NCI-H69 (cell line): ENCODE measurements at regions not wholly inside any gene's neighbourhood (a gene's known extent, or its start where the extent isn't known, plus 50 kb on each side); places are given as distances from the start of the nearest gene placed in this dataset.
"Not testable (repeated sequence)": the region's sequence is repeated elsewhere in the genome, so short reads cannot be mapped to it uniquely, and the experiment has no call there.

ENCODE experiments used
- DNase-seq: peaks from one replicate; lab custom pipeline; 2025; lab: John Stamatoyannopoulos, UW

DNA sequence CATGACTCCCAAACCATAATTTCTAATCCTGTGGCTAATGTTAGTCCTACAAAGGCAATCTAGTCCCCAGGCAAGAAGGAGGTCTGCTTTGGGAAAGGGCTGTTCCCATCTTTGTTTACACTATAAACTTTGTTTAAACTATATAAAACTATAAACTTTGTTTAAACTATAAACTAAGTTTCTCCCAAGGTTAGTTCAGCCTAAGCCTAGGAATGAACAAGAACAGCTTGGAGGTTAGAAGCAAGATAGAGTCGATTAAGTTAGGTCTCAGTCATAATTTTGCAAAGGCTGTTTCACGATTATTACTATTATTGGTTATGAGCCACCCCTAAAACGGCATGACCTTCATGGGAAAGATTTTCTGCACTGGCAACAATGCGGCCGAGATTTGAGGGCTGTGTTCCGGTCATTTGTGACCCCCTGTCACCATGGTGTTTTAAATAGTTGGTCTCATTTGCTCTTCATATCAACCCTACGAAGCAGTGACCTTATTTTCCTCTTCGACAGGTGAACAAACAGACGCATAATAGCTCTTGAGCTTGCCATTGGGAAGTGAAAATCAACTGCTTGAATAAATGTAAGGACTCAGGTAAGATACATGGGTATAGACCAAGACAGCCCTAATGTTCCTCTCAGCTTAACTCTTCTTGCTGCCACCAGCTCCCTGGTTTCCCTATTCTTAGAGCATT is 322.6 kb upstream of the TMEM132C start:
- DNase-seq = no peak

DNA sequence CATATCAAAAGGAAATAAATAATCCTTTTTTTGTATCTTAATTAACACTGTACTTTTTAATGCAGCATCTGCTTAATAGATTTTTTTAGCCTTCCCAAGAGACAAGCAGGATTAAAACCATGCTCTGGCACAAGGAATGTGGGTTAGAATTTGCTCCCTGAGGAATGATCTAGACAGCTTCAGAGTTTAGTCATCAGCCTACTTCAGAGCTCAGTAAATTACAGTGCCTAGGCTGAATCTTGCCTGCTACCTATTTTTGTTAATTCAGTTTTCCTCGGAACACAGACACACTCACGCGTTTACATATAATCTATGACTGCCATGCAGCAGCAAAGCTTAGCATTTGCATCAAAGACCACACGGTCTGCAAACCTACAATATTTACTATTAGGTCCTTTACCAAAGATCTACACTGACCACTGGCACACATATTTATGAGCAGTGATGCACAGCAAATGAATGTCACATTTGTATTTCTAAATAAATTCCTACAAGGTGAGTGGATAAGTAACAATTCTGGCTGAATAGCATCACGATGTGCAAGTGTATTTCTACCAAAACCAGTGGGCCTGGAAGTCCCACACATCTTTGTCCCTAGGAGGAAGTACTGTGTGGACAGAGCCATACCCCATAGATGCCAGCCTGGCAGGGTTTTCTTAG is 309.8 kb upstream of the TMEM132C start:
- DNase-seq = no peak

DNA sequence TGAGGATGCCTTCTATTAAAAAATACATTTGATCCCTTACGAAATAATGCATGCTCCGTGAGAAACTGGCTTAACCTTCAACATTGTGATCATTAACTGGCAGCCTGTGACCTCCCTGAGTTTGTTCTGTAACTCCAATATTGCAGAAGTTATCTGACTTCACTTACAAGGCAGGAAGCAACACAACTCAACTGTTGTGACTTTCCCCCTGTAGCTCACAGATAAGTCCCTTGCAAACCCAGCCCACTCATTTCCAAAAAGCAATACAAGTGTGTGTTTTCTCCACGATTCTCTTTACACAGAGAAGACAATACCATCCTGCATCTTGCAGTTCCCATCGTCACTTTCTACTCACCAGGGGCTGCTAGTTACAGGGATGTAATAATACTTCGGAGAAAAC is 304.7 kb upstream of the TMEM132C start:
- DNase-seq = no peak

DNA sequence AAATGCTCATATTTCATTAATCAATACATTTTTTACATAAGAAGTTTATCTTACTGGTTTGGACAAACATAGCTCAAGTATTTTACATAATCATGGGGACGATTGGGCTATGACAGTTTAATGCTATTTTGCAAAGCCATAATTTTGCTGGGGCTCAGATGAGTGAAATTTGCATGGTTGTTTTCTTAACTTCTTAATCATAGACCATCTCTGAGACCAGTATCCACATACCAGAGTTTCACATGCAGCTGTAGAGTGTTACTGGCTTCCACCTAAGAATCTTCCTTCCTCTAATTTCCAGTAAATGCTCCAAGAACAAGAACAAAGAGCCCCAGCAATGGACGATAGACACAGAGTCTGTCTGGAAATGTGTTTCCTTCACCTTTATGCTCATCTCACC is 303.0 kb upstream of the TMEM132C start:
- DNase-seq = no peak

DNA sequence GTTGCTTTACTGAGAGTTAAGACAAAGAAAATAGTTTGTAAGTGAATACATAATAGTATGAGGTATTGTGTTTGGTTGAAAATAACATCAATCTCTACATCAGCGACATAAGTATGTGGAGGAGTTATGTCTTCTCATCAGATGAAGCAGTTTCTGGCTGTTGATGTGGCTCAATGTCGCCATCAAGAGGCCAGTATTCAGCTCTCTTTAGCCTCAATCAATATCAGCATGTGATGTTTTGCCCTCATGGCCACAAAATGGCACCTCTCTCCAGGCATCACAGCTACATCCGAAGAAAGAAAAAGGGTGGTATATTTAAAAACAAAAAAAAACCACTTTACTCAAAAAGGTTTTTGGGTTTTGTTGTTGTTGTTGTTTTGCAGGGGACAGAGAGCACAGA is 302.3 kb upstream of the TMEM132C start:
- no peak for DNase-seq

DNA sequence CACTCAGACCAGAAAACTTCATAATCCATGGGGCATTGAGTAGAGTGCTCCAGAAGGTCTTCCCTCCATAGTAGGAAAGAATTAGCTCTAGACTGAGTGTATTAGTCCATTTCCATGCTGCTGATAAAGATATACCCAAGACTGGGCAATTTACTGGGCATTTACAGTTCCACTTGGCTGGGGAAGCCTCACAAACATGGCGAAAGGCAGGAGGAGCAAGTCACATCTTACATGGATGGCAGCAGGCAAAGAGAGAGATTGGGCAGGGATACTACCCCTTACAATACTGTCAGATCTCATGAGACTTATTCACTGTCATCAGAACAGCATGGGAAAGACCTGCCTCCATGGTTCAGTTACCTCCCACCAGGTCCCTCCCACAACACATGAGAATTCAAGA is 300.6 kb upstream of the TMEM132C start:
- no peak for DNase-seq

DNA sequence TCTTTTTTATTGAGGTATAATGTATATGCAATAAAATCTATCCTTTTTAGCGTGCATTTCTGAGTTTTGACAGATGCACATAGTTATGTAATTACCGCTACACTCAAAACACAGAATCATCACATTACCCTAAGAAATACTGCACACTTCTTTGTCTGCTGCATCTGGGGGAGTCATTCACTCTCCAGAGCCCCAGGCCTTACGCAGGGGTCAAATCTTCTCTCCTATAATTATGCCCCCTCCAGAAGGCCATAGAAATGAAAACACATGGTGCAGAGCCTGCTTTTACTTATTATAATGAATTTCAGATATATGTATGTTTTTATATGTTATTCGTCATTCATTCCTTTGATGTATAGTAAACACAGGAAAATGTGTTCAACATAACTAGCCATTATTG is 296.5 kb upstream of the TMEM132C start:
- no peak for DNase-seq

DNA sequence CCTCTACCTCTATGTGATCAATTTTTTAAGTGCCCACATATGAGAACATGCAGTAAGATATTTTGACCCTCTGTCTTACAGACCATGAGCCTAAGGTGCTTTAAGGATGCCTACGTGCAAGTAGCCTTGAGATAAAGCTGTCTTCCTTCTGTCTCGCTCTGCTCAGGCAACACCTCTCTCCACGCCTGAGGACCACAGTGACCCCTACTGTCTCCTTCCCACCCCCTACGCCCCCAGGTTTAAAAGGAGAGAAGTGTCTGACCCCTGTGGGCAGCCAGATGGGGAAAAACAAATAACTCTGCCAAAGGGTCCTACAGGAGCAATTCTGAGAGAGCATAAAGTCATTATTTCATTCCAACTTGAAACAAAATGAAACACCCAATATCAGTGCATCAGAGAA is 286.4 kb upstream of the TMEM132C start:
- DNase-seq = no peak

DNA sequence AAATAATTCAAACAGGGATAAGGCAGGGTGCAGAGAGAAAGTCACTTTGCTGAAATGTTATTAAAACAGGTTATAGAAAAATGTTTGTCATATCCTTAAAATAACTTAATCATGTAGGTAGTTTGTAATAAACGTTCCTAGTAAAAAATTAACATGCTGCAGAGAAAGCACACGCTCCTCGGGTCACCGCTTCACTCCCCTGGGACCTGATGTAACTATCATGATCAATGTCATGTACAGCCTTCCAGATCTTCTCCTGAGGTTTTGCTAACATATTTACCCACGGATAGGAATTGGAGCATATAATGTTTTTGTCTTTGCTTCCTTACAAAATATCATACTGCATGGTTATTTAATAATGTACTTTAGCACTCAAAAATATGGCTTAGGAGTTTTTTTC is 285.1 kb upstream of the TMEM132C start:
- DNase-seq = no peak

DNA sequence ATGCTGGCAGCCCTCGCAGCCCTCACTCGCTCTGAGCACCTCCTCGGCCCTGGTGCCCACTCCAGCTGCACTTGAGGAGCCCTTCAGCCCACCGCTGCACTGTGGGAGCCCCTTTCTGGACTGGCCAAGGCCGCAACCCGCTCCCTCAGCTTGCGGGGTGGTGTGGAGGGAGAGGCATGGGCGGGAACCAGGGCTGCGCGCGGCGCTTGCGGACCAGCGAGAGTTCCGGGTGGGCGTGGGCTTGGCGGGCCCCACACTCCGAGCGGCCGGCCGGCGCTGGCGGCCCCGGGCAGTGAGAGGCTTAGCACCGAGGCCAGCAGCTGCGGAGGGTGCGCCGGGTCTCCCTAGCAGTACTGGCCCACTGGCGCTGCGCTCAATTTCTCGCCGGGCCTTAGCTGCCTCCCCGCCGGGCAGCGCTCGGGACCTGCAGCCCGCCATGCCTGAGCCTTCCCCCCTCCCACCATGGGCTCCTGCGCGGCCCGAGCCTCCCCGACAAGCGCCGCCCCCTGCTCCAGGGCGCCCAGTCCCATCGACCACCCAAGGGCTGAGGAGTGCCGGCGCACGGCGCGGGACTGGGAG is 283.7 kb upstream of the TMEM132C start:
- DNase-seq = not testable (repeated sequence)

DNA sequence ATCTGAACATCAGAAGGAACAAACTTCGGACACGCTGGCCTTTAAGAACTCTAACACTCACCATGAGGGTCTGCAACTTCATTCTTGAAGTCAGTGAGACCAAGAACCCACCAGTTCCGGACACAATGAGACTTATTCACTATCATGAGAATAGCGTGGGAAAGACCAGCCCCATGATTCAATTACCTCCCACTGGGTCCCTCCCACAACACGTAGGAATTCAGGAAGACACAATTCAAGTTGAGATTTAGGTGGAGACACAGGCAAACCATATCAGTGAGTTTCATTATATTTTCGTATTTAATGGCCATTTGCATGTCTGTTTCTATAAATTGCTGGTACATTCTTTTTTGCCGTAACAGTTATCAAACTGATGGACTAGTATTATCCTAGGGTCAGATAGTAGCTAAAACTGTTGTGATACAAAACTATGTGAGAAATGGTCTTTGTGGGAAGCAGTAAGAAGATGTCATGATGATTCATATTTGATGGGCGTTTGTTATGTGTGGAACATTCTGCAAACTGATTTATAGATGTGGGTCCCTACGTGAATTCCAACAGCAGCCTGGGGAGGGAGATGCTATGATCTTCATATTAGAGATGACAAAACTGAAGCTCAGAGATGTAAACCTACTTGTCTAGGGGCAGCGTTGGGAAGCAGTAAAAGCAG is 282.4 kb upstream of the TMEM132C start:
- no peak for DNase-seq

DNA sequence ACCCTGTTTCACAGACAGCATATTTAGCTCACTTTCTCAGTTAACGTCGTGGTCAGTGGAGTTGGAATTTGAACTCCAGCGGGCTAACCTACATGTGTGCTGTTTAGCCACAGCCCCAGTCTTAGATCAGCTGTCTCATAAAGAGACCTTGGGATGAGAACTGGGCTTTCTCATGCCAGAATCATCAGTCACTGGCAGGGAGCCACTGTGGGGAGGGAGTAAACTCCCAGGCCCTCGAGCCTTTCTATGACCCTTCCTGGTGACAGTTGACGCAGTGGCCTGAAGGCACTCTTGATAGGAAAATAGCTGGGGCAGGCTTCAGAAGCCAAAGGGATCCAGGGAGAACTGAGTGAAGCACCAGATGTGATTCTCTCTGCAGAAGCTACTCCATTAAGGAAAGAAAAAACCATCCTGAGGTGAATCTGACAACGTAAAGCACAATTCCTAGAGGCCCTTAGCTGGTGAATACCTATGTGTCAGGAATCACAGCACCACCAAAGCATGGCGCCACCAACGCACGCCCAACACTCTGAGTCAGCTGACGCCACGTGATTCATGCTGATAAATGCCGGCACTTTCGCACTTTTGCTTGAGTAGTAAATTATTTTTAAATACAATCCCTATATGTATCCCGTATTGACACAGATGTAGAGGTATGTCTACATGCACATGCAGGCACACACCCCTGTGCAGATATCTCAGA is 279.6 kb upstream of the TMEM132C start:
- DNase-seq = no peak

DNA sequence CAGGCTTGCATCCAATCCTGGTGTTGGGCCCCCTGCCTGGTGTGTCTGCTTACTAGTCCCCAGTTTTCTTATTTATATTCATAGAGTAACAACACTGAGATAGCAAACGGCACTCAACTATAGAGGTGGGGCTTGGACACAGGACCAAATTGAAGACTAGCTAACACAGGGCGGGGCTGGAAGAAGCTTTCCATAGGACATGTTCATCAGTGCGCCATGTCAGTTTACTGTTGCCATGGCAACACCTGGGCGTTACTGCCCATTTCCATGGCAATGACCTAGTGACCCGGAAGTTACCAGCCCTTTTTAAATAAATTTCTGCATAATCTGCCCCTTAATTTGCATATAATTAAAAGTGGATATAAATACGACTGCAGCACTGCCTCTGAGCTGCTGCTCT is 275.5 kb upstream of the TMEM132C start:
- no peak for DNase-seq

DNA sequence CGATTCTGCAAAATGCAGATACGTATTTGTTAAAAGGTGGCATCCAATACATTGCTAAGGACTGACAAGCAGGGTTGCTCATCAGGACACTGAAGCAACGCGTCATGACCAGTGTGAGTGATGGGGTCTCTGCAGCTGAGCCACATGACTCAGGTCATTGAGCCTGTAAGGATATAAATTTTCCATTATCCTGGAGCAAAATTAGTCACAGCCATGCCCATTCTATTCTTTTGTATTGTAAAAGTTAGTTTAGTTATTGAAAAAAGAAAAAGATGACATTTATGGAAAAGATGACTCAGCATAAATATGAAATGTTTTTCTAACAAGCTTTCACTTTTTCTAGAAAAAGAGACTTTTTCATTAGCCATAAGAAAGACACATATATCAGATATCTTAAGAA is 268.0 kb upstream of the TMEM132C start:
- no peak for DNase-seq

DNA sequence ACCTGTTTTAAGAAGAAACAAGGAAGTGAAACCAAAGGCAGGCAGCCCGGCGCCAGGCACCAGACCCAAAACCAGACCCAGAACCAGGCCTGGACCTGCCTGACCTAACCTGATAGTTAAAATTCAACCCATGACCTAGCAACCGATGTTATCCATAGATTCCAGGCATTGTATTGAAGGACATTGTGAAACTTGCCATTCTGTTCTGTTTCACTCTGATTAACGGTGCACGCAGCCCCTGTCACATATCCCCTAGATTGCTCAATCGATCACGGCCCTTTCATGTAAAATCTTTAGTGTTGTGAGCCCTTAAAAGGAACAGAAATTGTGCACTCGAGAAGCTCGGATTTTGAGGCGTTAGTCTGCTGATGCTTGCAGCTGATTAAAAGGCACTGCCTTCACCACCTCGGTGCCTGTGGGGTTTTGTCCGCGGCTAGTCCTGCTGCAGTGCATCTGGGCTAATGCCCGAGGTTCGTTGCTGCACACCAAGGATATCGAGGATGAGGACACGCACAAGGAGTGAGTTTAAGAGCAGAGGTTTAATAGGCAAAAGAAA is 262.5 kb upstream of the TMEM132C start:
- no peak for DNase-seq

DNA sequence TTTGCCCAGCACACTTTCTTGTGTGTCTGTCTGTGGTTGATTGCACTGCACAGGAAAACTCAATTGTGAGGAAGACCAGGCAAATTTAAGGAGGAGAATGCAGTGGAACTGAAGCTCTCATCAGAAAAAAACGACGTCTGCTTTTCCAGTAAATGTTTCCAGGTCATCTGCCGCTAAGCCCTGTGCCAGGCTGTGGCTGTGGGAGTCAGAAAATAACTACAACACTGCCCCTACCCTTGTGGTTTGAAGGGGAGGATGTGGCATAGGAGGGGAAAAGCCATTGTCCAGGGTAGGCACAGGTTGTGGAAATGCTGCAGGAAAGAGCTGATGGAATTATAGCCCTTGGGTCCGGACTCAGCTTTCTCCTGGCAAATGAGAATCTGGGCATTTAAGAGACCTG is 259.7 kb upstream of the TMEM132C start:
- DNase-seq = no peak

DNA sequence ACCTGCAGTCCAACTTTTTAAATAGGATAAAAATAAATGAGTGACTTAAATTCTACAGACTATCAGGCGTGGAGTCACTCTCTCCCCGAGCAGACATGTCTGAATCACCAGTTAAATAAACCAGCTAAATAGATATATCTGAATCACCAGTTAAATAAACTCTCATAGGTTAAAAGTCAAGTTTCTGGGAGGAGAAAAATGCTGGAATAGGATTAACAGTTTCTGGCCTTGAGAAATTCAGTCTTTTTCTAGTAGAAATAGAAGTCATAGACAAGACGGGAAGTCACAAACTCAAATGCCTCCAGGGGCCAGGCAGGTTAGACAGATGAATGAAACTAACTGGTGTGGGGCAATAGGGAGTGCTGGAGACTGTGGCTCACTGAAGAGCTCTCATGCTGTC is 258.6 kb upstream of the TMEM132C start:
- no peak for DNase-seq

DNA sequence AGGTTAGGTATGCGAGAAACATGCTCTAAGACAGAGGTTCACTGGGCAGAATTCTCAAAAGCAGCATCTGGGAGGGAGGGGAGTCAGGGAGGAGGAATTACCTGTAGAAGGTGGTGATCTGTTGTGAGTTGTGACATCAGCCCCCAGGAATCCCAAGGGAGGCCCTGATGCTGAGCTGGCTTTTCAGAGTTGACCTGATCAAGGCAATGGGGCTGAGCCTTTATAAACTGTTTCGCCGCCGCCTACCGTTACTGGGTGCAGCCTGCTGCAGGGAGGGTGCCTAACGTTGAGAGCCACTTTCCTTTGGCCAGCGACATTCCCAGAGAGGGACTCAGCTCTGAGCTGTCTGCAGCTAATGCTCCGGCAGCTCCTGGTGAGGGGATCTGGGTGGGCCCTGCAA is 257.9 kb upstream of the TMEM132C start:
- DNase-seq = no peak

DNA sequence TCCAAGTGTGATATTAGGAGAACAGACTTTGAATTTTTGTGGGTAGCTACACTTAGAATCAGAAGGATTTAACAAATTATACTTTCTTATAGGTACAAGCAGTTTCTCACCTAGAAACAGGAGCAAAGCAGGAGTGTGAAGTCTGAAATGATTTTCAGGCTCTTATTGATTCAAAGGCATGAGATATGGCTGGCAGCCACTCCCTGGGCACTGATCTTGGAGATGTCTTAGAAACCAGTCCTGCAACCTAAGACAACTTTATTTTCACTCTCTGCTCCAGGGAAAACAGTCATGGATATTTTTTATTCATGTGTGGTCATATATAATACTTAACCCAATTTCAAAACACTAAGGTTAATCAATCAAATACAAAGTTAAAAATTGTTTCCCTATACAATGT is 254.9 kb upstream of the TMEM132C start:
- DNase-seq = no peak

DNA sequence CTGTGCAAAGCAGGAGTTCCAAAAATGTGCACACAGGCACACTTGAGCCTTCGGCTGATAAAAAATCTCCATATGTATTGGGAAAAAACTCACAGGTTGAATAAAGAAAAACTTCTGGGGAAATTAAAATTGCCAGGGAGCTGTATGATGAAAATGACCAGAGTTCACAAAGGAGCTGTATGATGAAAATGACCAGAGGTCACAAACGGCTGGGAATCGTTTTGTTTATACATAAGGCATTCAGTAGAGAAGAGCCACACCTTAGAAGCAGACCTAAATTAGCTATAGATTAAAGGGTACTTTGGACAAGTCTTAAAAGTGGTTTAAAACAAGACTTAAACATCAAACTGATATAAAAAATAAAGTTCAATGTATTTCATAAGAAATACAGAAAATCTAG is 251.7 kb upstream of the TMEM132C start:
- no peak for DNase-seq

DNA sequence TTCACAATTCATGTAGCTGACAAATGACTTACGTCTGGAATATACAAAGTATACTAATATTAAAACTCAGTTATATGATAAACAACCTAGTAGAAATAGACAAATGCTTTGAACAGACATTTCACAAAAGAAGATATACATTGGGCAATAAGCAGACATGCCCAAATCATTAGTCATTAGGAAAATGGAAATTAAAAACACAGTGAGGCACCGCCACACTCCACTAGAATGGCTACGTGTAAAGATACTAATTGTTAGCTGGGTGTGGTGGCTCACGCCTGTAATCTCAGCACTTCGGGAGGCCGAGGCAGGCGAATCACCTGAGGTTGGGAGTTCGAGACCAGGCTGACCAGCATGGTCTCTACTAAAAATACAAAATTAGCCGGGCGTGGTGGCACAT is 248.9 kb upstream of the TMEM132C start:
- DNase-seq = no peak

DNA sequence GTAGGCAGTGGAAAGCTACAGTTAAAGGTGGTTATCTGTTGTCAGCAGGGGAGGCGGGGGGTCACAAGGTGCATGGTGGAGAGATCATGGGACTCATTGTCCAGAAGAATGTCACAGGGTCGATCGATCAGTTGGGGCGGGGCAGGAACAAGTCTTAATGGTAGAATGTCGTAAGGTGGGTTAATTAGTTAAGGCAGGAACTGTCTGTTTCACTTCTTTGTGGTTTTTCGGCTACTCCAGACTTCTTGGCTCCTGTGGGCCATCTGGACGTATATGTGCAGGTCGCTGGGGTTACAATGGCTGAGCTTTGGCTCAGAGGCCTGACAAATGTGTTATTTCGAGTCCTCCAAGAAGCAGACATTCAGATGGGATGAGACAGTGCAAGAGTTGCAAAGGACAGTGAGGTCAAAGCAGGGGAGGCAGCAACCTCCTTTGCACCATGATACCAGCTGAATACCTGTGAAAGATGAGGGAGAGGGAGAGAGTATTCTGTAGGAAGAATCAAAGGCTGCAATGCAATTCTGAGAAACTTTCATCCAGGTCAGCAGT is 246.9 kb upstream of the TMEM132C start:
- no peak for DNase-seq
